IMR-90 (cell line): ENCODE measurements at regions not wholly inside any gene's neighbourhood (a gene's known extent, or its start where the extent isn't known, plus 50 kb on each side); places are given as distances from the start of the nearest gene placed in this dataset.

Experiments used
- ATAC-seq: fragments of 200-7000 bp; cut with Tn5 transposase; 2 replicates; pipeline ENCODE4 v1.9.1; 2020; ENCODE audit warnings: low read depth, mild to moderate bottlenecking, moderate library complexity
- BruUV-seq: library from RNA; stranded (reverse); fragments of 400-500 nt; replicated peaks from 2 replicates; lab custom pipeline; 2021; lab: Mats Ljungman, UMichigan
- CTCF ChIA-PET: fragments of 300-600 bp; formaldehyde crosslinking; extraction: SDS; loops from one replicate; lab custom pipeline; 2021; ENCODE audit warnings: antibody characterized with exemption; lab: Yijun Ruan, JAX
- POLR2A ChIA-PET: fragments of 300-600 bp; sonication (Branson Sonifier 250); formaldehyde crosslinking; loops from one replicate; lab custom pipeline; 2022; ENCODE audit warnings: antibody characterized with exemption; ENCODE audit not compliant: unreplicated experiment; lab: Charles Lee
- DNase-seq: peaks from one replicate; pipeline ENCODE4 v3.0.0; 2013
- H2AFZ ChIP-seq: replicated peaks from 2 replicates; pipeline ENCODE3; 2013; ENCODE audit warnings: low read length, mild to moderate bottlenecking; ENCODE audit not compliant: poor library complexity
- H2AK5ac ChIP-seq: 2 replicates; pipeline ENCODE4 v1.6.1; 2013; ENCODE audit warnings: low read depth, low read length, inconsistent platforms
- H2AK9ac ChIP-seq: replicated peaks from 2 replicates; pipeline ENCODE3; 2013; ENCODE audit warnings: mild to moderate bottlenecking, low read depth, low read length, moderate library complexity; ENCODE audit not compliant: poor library complexity
- H2BK120ac ChIP-seq: 2 replicates; pipeline ENCODE4 v1.6.1; 2013; ENCODE audit warnings: low read depth, low read length, inconsistent platforms
- H2BK15ac ChIP-seq: 3 replicates; pipeline ENCODE4 v1.6.1; 2013; ENCODE audit warnings: low read depth, low read length, inconsistent platforms
- H2BK20ac ChIP-seq: 2 replicates; pipeline ENCODE4 v1.6.1; 2013; ENCODE audit warnings: low read depth, mild to moderate bottlenecking, inconsistent platforms, low read length, moderate library complexity
- H2BK5ac ChIP-seq: 2 replicates; pipeline ENCODE4 v1.6.1; 2013; ENCODE audit warnings: mild to moderate bottlenecking, low read depth, low read length, inconsistent platforms; ENCODE audit not compliant: poor library complexity, severe bottlenecking
- H3K14ac ChIP-seq: replicated peaks from 2 replicates; pipeline ENCODE4 v1.6.1; 2013; ENCODE audit warnings: low read depth, low read length, inconsistent platforms
- H3K18ac ChIP-seq: 2 replicates; pipeline ENCODE4 v1.6.1; 2013; ENCODE audit warnings: low read depth, low read length, control low read depth
- H3K23ac ChIP-seq: 2 replicates; pipeline ENCODE4 v1.6.1; 2013; ENCODE audit warnings: low read depth, low read length, inconsistent platforms
- H3K27ac ChIP-seq: 2 replicates; pipeline ENCODE4 v1.5.1; 2013; ENCODE audit warnings: mild to moderate bottlenecking, control low read depth, low read length; ENCODE audit not compliant: insufficient read depth
- H3K27me3 ChIP-seq: 2 replicates; pipeline ENCODE4 v1.6.1; 2013; ENCODE audit warnings: low read length; ENCODE audit not compliant: control insufficient read depth, insufficient read depth
- H3K36me3 ChIP-seq: 2 replicates; pipeline ENCODE4 v1.6.1; 2013; ENCODE audit warnings: low read length, mixed read lengths; ENCODE audit not compliant: control insufficient read depth, insufficient read depth
- H3K4ac ChIP-seq: 2 replicates; pipeline ENCODE4 v1.6.1; 2013; ENCODE audit warnings: low read depth, low read length, inconsistent platforms
- H3K4me1 ChIP-seq: 2 replicates; pipeline ENCODE4 v1.6.1; 2013; ENCODE audit warnings: low read length, mixed read lengths; ENCODE audit not compliant: control insufficient read depth, insufficient read depth
- H3K4me2 ChIP-seq: 2 replicates; pipeline ENCODE4 v1.6.1; 2013; ENCODE audit warnings: low read depth, mild to moderate bottlenecking, control low read depth, low read length, moderate library complexity
- H3K4me3 ChIP-seq: 2 replicates; pipeline ENCODE4 v1.5.1; 2013; ENCODE audit warnings: low read depth, mild to moderate bottlenecking, control low read depth, low read length, moderate library complexity; ENCODE audit not compliant: insufficient read depth
- H3K56ac ChIP-seq: 2 replicates; pipeline ENCODE4 v1.6.1; 2013; ENCODE audit warnings: low read length, inconsistent platforms; ENCODE audit not compliant: insufficient read depth; ENCODE audit errors: extremely low read depth
- H3K79me1 ChIP-seq, 2 experiments: 2 replicates each; pipeline ENCODE4 v1.6.1; 2013; ENCODE audit warnings: low read length in 2 of 2, inconsistent platforms in 1 of 2, low read depth in 1 of 2
- H3K9ac ChIP-seq: 2 replicates; pipeline ENCODE4 v1.6.1; 2013; ENCODE audit warnings: low read depth, low read length, control low read depth
- H3K9me1 ChIP-seq: 2 replicates; pipeline ENCODE4 v1.6.1; 2013; ENCODE audit warnings: low read length, inconsistent platforms; ENCODE audit not compliant: insufficient read depth
- H3K9me3 ChIP-seq: 2 replicates; pipeline ENCODE4 v1.6.1; 2013; ENCODE audit warnings: low read length; ENCODE audit not compliant: control insufficient read depth, insufficient read depth
- H4K20me1 ChIP-seq: 2 replicates; pipeline ENCODE4 v1.6.1; 2013; ENCODE audit warnings: low read length, inconsistent platforms; ENCODE audit not compliant: insufficient read depth
- H4K5ac ChIP-seq: 2 replicates; pipeline ENCODE4 v1.6.1; 2013; ENCODE audit warnings: mild to moderate bottlenecking, low read depth, low read length, control low read depth
- H4K8ac ChIP-seq, 2 experiments: 2 replicates each; pipeline ENCODE4 v1.6.1; 2013; ENCODE audit warnings: low read depth in 2 of 2, low read length in 2 of 2, control low read depth in 1 of 2, inconsistent platforms in 1 of 2
- H4K91ac ChIP-seq: 2 replicates; pipeline ENCODE4 v1.6.1; 2013; ENCODE audit warnings: low read depth, low read length, inconsistent platforms; ENCODE audit not compliant: insufficient read depth
- MXI1 ChIP-seq: IDR thresholded peaks from 2 replicates; pipeline ENCODE4 v1.6.1; 2012; ENCODE audit warnings: low read depth, mild to moderate bottlenecking, low read length, moderate library complexity, borderline replicate concordance
- RAD21 ChIP-seq: IDR thresholded peaks from 2 replicates; pipeline ENCODE4 v1.6.1; 2012; ENCODE audit warnings: low read length, improper control_type of control experiment
- RCOR1 ChIP-seq: IDR thresholded peaks from 2 replicates; pipeline ENCODE4 v1.6.1; 2012; ENCODE audit warnings: mild to moderate bottlenecking, low read length, improper control_type of control experiment; ENCODE audit not compliant: insufficient replicate concordance
- SMC3 ChIP-seq: fragments of 150-350 bp; IDR thresholded peaks from 2 replicates; pipeline ENCODE4 v1.6.1; 2016; ENCODE audit warnings: low read depth, mild to moderate bottlenecking, antibody characterized with exemption, low read length, moderate library complexity
- WGBS, 2 experiments: methylation state at CpG; one replicate each; pipeline versions ENCODE4 v1.1.5 to v1.1.7; 2013; ENCODE audit warnings: missing lambda C conversion rate in 2 of 2; ENCODE audit not compliant: insufficient read length in 1 of 2; ENCODE audit errors: extremely low coverage in 2 of 2; 5-methylcytosine and 5-hydroxymethylcytosine counted together
- dilution Hi-C: fragments of 300-500 bp; cut with HindIII; formaldehyde crosslinking; loops from one replicate; pipeline ENCODE4 v1.14.3; 2018; ENCODE audit warnings: low sequenced_read_pairs; ENCODE audit not compliant: unreplicated experiment
- in situ Hi-C: fragments of 300-500 bp; cut with MboI; formaldehyde crosslinking; loops from 3 replicates; pipeline ENCODE4 v1.14.3; 2019; ENCODE audit warnings: low sequenced_read_pairs, inconsistent platforms, mixed read lengths
- intact Hi-C: fragments of 100-400 bp; cut with micrococcal nuclease; formaldehyde crosslinking; loops from 2 replicates; pipeline ENCODE4 v1.10.0; 2022

DNA sequence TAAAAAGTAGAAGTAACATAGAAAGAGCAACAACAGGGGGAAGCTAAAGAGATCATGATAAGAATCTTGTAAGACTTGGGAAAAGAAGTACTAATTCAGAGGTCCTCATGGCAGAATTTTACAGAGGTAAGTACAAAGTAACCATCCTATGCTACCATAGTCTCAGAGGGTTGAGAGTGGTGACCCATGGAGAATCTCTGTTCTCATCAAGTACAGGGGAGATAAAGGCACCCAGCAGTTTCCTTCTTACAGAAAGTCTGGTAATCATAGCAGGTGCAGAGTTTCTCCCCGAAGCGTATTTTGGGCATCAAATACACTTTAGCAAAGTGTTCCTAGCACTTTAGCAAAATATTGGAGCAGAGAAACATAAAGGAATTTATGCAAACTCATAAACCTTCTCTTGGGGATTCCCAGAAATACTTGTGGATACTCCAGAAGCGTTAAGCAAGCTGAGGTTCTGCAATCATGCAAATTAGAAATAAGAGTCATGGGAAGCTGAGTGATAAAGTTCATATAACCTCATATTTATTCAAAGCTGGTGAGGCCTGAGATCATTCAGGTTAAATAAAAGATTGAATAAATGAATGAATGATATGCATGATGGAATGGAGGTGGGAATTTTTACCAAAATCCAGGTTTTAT lies 101.0 kb upstream of the SMC2 start:
- Histone ChIP-seq H3K4me3 (no peak overlapping the region), H3K9ac (no peak overlapping the region), H3K9me1 (no peaks in the 10 kb centered on the region), H2BK5ac (no peak overlapping the region), H3K36me3 (no peaks in the 10 kb centered on the region), H2AFZ (no peak overlapping the region), H3K18ac (no peak overlapping the region), H4K8ac (no peak overlapping the region), H3K9me3 (no peaks in the 10 kb centered on the region), H2AK5ac (no peak overlapping the region), H3K14ac (no peak overlapping the region), H2BK20ac (no peak overlapping the region), H3K79me1 (no peaks in the 10 kb centered on the region), H3K4me1 (no peaks in the 10 kb centered on the region), H2BK120ac (no peak overlapping the region), H3K4me2 (no peak overlapping the region), H3K4ac (no peak overlapping the region), H2BK15ac (no peak overlapping the region), H4K5ac (no peak overlapping the region), H4K91ac (no peak overlapping the region), H3K27me3 (no peaks in the 10 kb centered on the region), H4K20me1 (no peaks in the 10 kb centered on the region), H3K27ac (no peak overlapping the region), H2AK9ac (no peak overlapping the region), H3K23ac (no peak overlapping the region), H3K56ac (no peak overlapping the region)
- TF ChIP-seq MXI1 (no peak), RAD21 (no peak), SMC3 (no peak), RCOR1 (no peak)
- DNase-seq: no peak
- dilution Hi-C loops (no loop called here), in situ Hi-C loops (no loop called here), intact Hi-C loops (no loop called here)
- ChIA-PET CTCF (no interaction called here), POLR2A (no interaction called here)
- no TSS peak for BruUV-seq
- WGBS, 2 experiments: no CpG with 5 or more reads among the region's 3 CpGs
- ATAC-seq: no peak
